ENCODE measurements at regions not wholly inside any gene's neighbourhood (a gene's known extent, or its start where the extent isn't known, plus 50 kb on each side); places are given as distances from the start of the nearest gene placed in this dataset.
"Not testable (repeated sequence)": the region's sequence is repeated elsewhere in the genome, so short reads cannot be mapped to it uniquely, and the experiment has no call there.

DNA sequence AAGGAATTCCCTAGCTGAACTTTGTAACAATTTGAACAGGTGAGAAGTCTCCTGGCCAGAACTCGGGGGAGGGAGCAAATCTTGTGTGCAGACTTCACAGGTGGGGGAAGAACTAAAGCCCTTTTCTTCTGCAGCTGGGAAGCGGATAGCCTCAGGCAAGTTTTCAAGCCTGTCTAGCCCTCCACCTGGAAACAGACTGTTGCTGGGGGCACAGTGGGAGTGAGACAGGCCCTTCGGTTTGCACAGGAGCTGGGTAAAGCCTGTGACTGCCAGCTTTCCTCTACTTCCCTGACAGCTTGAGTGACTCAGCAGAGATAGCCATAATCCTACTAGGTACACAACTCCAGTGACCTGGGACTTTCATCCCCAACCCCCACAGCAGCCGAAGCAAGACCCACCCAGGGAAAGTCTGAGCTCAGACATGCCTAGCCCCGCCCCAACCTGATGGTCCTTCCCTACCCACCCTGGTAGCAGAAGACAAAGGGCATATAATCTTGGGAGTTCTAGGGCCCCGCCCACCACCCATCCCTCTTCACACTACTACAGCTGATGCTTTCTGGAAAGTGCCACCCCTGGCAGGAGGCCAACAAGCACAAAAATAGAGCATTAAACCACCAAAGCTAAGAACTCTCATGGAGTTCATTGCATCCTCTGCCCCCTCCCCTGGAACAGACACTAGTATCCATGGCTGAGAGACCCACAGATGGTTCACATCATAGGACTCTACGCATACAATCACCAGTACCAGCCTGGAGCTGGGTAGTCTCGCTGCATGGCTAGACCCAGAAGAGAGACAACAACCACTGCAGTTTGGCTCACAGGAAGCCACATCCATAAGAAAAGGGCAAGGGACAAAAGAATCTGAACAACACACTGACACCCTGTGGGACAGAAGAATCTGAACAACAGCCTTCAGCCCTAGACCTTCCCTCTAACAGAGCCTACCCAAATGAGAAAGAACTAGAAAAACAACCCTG is 479.0 kb downstream of the RAP2B start:
- intact Hi-C loops (cut with DNase I): no loop called here
- Histone ChIP-seq H3K4me1 (no peaks in the 10 kb centered on the region), H3K27ac (no peak overlapping the region), H3K4me3 (no peak overlapping the region), H3K36me3 (no peaks in the 10 kb centered on the region), H3K9me3 (no peaks in the 10 kb centered on the region), H3K27me3 (no peaks in the 10 kb centered on the region)
- no peak for DNase-seq (ENCODE audit: low spot score in 2 of 2)
- TF ChIP-seq, protein P1, sequence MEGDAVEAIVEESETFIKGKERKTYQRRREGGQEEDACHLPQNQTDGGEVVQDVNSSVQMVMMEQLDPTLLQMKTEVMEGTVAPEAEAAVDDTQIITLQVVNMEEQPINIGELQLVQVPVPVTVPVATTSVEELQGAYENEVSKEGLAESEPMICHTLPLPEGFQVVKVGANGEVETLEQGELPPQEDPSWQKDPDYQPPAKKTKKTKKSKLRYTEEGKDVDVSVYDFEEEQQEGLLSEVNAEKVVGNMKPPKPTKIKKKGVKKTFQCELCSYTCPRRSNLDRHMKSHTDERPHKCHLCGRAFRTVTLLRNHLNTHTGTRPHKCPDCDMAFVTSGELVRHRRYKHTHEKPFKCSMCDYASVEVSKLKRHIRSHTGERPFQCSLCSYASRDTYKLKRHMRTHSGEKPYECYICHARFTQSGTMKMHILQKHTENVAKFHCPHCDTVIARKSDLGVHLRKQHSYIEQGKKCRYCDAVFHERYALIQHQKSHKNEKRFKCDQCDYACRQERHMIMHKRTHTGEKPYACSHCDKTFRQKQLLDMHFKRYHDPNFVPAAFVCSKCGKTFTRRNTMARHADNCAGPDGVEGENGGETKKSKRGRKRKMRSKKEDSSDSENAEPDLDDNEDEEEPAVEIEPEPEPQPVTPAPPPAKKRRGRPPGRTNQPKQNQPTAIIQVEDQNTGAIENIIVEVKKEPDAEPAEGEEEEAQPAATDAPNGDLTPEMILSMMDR (IDR thresholded peaks at IDR 0.05): no peak

- H3K4me1 ChIP-seq; DNase-seq (ENCODE audit: low spot score in 2 of 2); H3K36me3 ChIP-seq; H3K27ac ChIP-seq; H3K9me3 ChIP-seq; intact Hi-C loops (cut with DNase I); H3K4me3 ChIP-seq; H3K27me3 ChIP-seq: not testable (repeated sequence)
These were observed 478.6 kb upstream of the ARHGEF26 start for GRCh38 chr3:153642576-153642975.

GRCh38 chr3:153643471-153643870 is 477.7 kb upstream of the ARHGEF26 start:
- DNase-seq (ENCODE audit: low spot score in 2 of 2); intact Hi-C loops (cut with DNase I); H3K9me3 ChIP-seq; H3K36me3 ChIP-seq; H3K4me1 ChIP-seq; H3K27me3 ChIP-seq; H3K27ac ChIP-seq; H3K4me3 ChIP-seq: not testable (repeated sequence)

DNA sequence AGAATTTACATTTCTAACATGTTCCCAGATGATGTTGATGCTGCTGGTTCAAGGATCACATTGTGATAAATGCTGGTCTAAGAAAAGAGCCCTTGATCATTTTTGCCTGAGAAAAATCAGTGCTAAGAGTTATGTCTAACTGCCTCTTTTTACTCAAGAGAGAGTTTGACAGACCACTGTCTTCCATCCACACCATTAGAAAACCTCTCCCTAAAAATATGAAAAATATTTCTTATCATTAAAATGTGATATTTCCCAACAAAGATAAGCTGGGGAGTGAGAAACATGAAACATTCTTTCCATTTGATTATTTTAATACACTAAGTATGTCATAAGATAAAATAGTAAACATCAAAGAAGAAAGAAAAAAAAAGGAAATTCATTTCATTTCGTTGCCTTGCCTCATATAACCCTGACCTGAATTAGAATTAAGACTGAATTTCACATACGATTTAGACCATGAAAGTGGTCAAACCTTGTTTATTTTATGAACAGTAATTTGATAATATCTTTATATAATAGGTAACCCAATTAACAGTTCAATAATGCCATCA is 471.8 kb upstream of the ARHGEF26 start:
- Histone ChIP-seq H3K4me3 (no peak overlapping the region), H3K4me1 (no peaks in the 10 kb centered on the region), H3K27ac (no peak overlapping the region), H3K9me3 (no peaks in the 10 kb centered on the region), H3K36me3 (no peaks in the 10 kb centered on the region), H3K27me3 (no peaks in the 10 kb centered on the region)
- TF ChIP-seq, protein P1 (IDR thresholded peaks at IDR 0.05): no peak
- DNase-seq (ENCODE audit: low spot score in 2 of 2): no peak
- intact Hi-C loops (cut with DNase I): no loop called here

GRCh38 chr3:153652076-153652475 is 469.1 kb upstream of the ARHGEF26 start:
- TF ChIP-seq, protein P1 (IDR thresholded peaks at IDR 0.05): no peak
- Histone ChIP-seq H3K4me1 (no peaks in the 10 kb centered on the region), H3K27ac (no peak overlapping the region), H3K36me3 (no peaks in the 10 kb centered on the region), H3K9me3 (no peaks in the 10 kb centered on the region), H3K27me3 (no peaks in the 10 kb centered on the region), H3K4me3 (no peak overlapping the region)
- intact Hi-C loops (cut with DNase I): no loop called here
- DNase-seq (ENCODE audit: low spot score in 2 of 2): no peak

GRCh38 chr3:153657046-153657445 is 464.1 kb upstream of the ARHGEF26 start:
- Histone ChIP-seq H3K4me3 (no peak overlapping the region), H3K4me1 (no peaks in the 10 kb centered on the region), H3K9me3 (no peaks in the 10 kb centered on the region), H3K36me3 (no peaks in the 10 kb centered on the region), H3K27ac (no peak overlapping the region), H3K27me3 (no peaks in the 10 kb centered on the region)
- intact Hi-C loops (cut with DNase I): no loop called here
- no peak for DNase-seq (ENCODE audit: low spot score in 2 of 2)
- TF ChIP-seq, protein P1 (IDR thresholded peaks at IDR 0.05): no peak
